ENCODE measurements at regions not wholly inside any gene's neighbourhood (a gene's known extent, or its start where the extent isn't known, plus 50 kb on each side); places are given as distances from the start of the nearest gene placed in this dataset.

GRCh38 chr5:143537056-143537455, 133.6 kb upstream of the NR3C1 start (continued):
- no peak for TF ChIP-seq JUN (IDR thresholded peaks at IDR 0.05; ENCODE audit: borderline replicate concordance, low read depth, low read length)
- no peak for TF ChIP-seq JUN (CRISPR knock-in tag; IDR thresholded peaks at IDR 0.05; ENCODE audit: borderline replicate concordance)
- TF ChIP-seq, protein P1, sequence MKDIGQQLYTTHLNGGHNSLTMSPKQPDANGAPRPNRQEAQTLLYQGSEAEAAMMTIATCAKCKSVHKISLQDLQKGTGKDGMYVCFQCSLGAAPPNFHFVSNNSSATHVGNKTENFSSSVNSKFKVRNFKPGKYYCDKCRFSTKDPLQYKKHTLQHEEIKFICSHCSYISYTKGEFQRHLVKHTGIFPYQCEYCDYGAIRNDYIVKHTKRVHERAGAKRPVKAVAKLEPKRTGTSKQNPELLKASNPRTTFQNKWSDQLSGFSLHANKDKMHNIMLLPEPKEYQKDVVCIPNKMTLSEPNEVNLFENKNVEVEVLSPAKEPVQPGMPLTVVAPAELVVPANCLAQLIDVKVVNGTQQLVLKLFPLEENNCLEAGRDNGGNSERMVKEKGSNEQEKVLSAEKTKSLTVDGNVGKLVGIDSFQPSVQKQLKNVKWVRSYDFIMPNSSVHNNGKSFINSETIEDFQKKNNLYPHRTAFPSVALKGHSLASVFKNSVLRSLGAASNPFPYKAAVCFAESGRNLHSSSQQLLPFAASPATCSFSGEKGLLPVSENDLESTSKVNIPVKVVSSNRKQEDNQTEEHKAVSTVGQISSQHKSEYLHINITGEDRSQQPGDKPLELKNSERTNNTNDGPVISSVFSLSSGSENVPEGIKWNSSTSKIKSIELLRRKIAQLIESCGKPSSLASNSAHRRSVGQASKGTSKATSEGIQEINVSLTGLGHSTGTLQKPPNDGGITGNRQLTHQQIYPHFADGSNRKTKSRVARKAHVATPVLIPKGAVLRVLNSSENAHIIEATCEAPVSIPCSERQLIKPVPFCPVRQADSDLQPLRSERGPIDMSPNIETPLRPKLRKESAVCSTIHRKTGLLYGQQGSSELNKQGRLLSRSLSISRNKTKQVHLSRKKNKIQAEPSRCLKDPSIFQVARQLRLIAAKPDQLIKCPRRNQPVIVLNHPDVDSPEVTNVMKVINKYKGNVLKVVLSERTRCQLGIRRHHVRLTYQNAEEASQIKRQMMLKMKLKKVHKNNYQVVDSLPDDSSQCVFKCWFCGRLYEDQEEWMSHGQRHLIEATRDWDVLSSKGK (CRISPR knock-in tag; IDR thresholded peaks at IDR 0.05), result no peak

GRCh38 chr5:143536364-143536763, 132.9 kb upstream of the NR3C1 start:
- Histone ChIP-seq H3K27ac (ENCODE audit: extremely low read depth, low read depth, low read length) (no peak overlapping the region), H4K20me1 (replicated peaks; ENCODE audit: control insufficient read depth, insufficient read depth, low read length) (no peaks in the 10 kb centered on the region), H2AFZ (ENCODE audit: low read depth, low read length) (no peak overlapping the region), H3K79me2 (ENCODE audit: control insufficient read depth, insufficient read depth, low read length) (no peaks in the 10 kb centered on the region), H3K27me3 (ENCODE audit: control insufficient read depth in 2 of 2, insufficient read depth in 2 of 2, low read length in 2 of 2) (no peaks in the 10 kb centered on the region; a peak in 2 of 5 replicates), H3K9me1 (ENCODE audit: control insufficient read depth, insufficient read depth, low read length) (no peaks in the 10 kb centered on the region), H3K4me2 (ENCODE audit: insufficient read depth, low read length) (no peak overlapping the region), H3K9me3 (replicated peaks; ENCODE audit: control insufficient read depth, insufficient read depth, low read depth, low read length) (no peaks in the 10 kb centered on the region), H3K9ac (ENCODE audit: insufficient read depth in 1 of 2, low read depth in 2 of 2, low read length in 2 of 2) (no peak overlapping the region), H3K4me1 (replicated peaks in 1 of 2; ENCODE audit: control insufficient read depth in 2 of 2, insufficient read depth in 2 of 2, low read length in 2 of 2) (no peaks in the 10 kb centered on the region), H3K4me3 (no peak overlapping the region), H3K36me3 (ENCODE audit: control insufficient read depth, insufficient read depth, low read length) (no peaks in the 10 kb centered on the region)
- BruUV-seq (replicated peaks), result no TSS peak
- CTCF ChIA-PET (ENCODE audit: low intra/inter-chr PET ratio), result no interaction called here
- DNase-seq (ENCODE audit: extremely low read depth in 1 of 4, low spot score in 3 of 4) (no peak), FAIRE-seq (no peak), ATAC-seq (no peak)
- intact Hi-C loops (cut with micrococcal nuclease), result no loop called here
- 0% methylated on average over 3 of the region's 3 CpGs for WGBS (ENCODE audit: insufficient coverage, low coverage, missing lambda C conversion rate)
- in situ Hi-C loops (cut with MboI), result no loop called here
- POLR2A ChIA-PET, result no interaction called here
- no peak for TF ChIP-seq HDGF (IDR thresholded peaks at IDR 0.05)
- no peak for TF ChIP-seq ZNF717 (CRISPR knock-in tag; IDR thresholded peaks at IDR 0.05)
- no peak for TF ChIP-seq SMARCA5 (IDR thresholded peaks at IDR 0.05)
- TF ChIP-seq MIER1 (IDR thresholded peaks at IDR 0.05; ENCODE audit: low read depth), result no peak
- TF ChIP-seq, protein P2, sequence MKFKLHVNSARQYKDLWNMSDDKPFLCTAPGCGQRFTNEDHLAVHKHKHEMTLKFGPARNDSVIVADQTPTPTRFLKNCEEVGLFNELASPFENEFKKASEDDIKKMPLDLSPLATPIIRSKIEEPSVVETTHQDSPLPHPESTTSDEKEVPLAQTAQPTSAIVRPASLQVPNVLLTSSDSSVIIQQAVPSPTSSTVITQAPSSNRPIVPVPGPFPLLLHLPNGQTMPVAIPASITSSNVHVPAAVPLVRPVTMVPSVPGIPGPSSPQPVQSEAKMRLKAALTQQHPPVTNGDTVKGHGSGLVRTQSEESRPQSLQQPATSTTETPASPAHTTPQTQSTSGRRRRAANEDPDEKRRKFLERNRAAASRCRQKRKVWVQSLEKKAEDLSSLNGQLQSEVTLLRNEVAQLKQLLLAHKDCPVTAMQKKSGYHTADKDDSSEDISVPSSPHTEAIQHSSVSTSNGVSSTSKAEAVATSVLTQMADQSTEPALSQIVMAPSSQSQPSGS (CRISPR knock-in tag; IDR thresholded peaks at IDR 0.05), result no peak
- no peak for TF ChIP-seq HNRNPK (IDR thresholded peaks at IDR 0.05; ENCODE audit: low read depth, low read length, poor library complexity, severe bottlenecking)
- TF ChIP-seq FIP1L1 (IDR thresholded peaks at IDR 0.05; ENCODE audit: low read depth, low read length, poor library complexity, severe bottlenecking), result no peak
- no peak for TF ChIP-seq SAP30 (IDR thresholded peaks at IDR 0.05; ENCODE audit: borderline replicate concordance, insufficient read depth, low read depth, low read length, poor library complexity, severe bottlenecking)
- TF ChIP-seq JUN (IDR thresholded peaks at IDR 0.05; ENCODE audit: borderline replicate concordance, low read depth, low read length), result no peak
- no peak for TF ChIP-seq JUN (CRISPR knock-in tag; IDR thresholded peaks at IDR 0.05; ENCODE audit: borderline replicate concordance)
- no peak for TF ChIP-seq SFPQ (IDR thresholded peaks at IDR 0.05; ENCODE audit: low read depth, low read length)
- no peak for TF ChIP-seq SETDB1 (IDR thresholded peaks at IDR 0.05; ENCODE audit: low read length)
- no peak for TF ChIP-seq ZNF212 (CRISPR knock-in tag; IDR thresholded peaks at IDR 0.05)

Data from K562 (cell line).